KMS-11 (cell line): ENCODE measurements at regions not wholly inside any gene's neighbourhood (a gene's known extent, or its start where the extent isn't known, plus 50 kb on each side); places are given as distances from the start of the nearest gene placed in this dataset.

ENCODE experiments used
- H2AFZ ChIP-seq: fragments of 200-600 bp; sonication (generic); 2 replicates; pipeline ENCODE4 v1.6.1; 2016; ENCODE audit warnings: antibody characterized with exemption, mixed run types, low read depth
- H3K27ac ChIP-seq: fragments of 200-600 bp; sonication (generic); 2 replicates; pipeline ENCODE4 v1.6.1; 2016; ENCODE audit warnings: mild to moderate bottlenecking, mixed run types
- H3K27me3 ChIP-seq: fragments of 200-600 bp; sonication (generic); 2 replicates; pipeline ENCODE4 v1.6.1; 2017; ENCODE audit warnings: mild to moderate bottlenecking, low read depth, mixed run types, moderate library complexity; ENCODE audit not compliant: insufficient read depth
- H3K36me3 ChIP-seq: fragments of 200-600 bp; sonication (generic); 2 replicates; pipeline ENCODE4 v1.6.1; 2017; ENCODE audit warnings: mild to moderate bottlenecking, mixed run types; ENCODE audit not compliant: insufficient read depth
- H3K4me1 ChIP-seq: fragments of 200-600 bp; sonication (generic); 2 replicates; pipeline ENCODE4 v1.6.1; 2016; ENCODE audit warnings: mild to moderate bottlenecking, low read depth, mixed run types; ENCODE audit not compliant: poor library complexity, severe bottlenecking
- H3K4me2 ChIP-seq: fragments of 200-600 bp; sonication (generic); 2 replicates; pipeline ENCODE4 v1.7.0; 2016; ENCODE audit warnings: mild to moderate bottlenecking, mixed run types
- H3K4me3 ChIP-seq: fragments of 200-600 bp; sonication (generic); IDR thresholded peaks from 2 replicates; pipeline ENCODE4 v1.6.1; 2017; ENCODE audit warnings: low read depth, low read length, mixed read lengths; ENCODE audit not compliant: insufficient read depth
- H3K79me2 ChIP-seq: fragments of 200-600 bp; sonication (generic); 2 replicates; pipeline ENCODE4 v1.6.1; 2016; ENCODE audit warnings: low read depth, mixed run types; ENCODE audit not compliant: insufficient read depth
- H3K9ac ChIP-seq: fragments of 200-600 bp; sonication (generic); 2 replicates; pipeline ENCODE4 v1.6.1; 2016; ENCODE audit warnings: mild to moderate bottlenecking, mixed run types
- H4K20me1 ChIP-seq: fragments of 200-600 bp; sonication (generic); 2 replicates; pipeline ENCODE4 v1.6.1; 2016; ENCODE audit warnings: mild to moderate bottlenecking, mixed run types; ENCODE audit not compliant: insufficient read depth
- TF ChIP-seq, protein P1 (sequence below): fragments of 200-600 bp; sonication (generic); conservative IDR thresholded peaks from 2 replicates; pipeline ENCODE4 v1.6.1; 2017; ENCODE audit warnings: low read depth, mild to moderate bottlenecking, antibody characterized with exemption, low read length, moderate library complexity, mixed read lengths

DNA sequence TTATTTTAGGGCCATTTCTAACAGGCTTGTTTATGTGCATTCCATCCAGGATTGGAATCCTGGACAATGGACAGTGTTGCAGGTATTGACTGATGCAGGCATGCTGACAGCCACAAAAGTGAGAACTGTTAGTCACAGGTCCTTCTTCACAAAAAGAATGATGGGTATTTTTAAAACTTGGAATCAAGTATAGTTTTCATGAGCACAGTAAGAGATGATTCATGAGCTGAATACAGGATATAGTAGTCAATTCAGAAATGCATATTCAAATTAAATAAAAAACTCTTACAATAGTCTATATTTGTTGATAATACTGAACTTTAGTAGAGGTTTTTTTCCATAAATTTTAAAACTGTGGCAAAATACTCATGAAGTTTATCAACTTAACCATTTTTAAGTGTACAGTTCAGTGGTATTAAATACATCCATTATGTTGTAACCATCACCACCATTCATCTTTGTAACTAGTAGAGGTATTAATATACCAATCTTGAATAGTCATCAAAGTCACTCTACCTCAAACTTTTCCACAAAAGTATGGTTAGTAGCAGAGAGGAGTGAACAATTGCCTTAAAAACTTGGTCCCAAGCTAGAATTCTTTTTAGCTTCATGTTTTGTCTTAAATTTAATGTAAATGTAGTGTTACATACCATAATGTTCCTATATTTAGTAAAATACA lies 79.5 kb downstream of the KCNRG start:
- Histone ChIP-seq H3K79me2 (peaks cover 41% of the 10 kb centered on the region; the same call in 1 of the 2 replicates), H3K36me3 (no peaks in the 10 kb centered on the region), H4K20me1 (no peaks in the 10 kb centered on the region), H3K4me3 (no peak overlapping the region), H3K4me1 (no peaks in the 10 kb centered on the region), H3K9ac (no peak overlapping the region), H3K27ac (no peak overlapping the region), H3K4me2 (no peak overlapping the region), H3K27me3 (no peaks in the 10 kb centered on the region), H2AFZ (no peak overlapping the region)
- TF ChIP-seq, protein P1, sequence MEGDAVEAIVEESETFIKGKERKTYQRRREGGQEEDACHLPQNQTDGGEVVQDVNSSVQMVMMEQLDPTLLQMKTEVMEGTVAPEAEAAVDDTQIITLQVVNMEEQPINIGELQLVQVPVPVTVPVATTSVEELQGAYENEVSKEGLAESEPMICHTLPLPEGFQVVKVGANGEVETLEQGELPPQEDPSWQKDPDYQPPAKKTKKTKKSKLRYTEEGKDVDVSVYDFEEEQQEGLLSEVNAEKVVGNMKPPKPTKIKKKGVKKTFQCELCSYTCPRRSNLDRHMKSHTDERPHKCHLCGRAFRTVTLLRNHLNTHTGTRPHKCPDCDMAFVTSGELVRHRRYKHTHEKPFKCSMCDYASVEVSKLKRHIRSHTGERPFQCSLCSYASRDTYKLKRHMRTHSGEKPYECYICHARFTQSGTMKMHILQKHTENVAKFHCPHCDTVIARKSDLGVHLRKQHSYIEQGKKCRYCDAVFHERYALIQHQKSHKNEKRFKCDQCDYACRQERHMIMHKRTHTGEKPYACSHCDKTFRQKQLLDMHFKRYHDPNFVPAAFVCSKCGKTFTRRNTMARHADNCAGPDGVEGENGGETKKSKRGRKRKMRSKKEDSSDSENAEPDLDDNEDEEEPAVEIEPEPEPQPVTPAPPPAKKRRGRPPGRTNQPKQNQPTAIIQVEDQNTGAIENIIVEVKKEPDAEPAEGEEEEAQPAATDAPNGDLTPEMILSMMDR = no peak

DNA sequence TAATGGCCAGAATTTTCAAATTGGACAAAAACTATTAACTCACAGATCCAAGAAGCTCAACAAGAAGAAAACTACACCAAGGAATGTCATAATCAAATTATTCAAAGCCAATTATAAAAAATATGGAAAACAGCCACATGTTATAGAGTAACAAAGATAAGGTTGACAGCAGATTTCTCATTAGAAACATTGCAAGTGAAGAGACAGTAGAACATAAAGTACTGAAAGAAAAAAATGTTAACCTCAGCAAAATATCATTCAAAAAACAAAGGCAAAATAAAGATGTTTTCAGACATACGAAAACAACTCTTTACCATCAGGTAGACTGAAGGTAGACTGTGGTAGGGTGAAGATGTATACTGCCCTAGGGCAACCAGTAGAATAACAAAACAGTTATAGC lies 83.4 kb downstream of the KCNRG start:
- H4K20me1 ChIP-seq = no peaks in the 10 kb centered on the region
- no peak overlapping the region for H3K9ac ChIP-seq
- H3K27ac ChIP-seq = no peak overlapping the region
- no peaks in the 10 kb centered on the region for H3K27me3 ChIP-seq
- H3K79me2 ChIP-seq = peaks cover 26% of the 10 kb centered on the region; the same call in 1 of the 2 replicates
- no peaks in the 10 kb centered on the region for H3K36me3 ChIP-seq
- no peak overlapping the region for H3K4me3 ChIP-seq
- H2AFZ ChIP-seq = no peak overlapping the region
- TF ChIP-seq, protein P1 = no peak
- no peak overlapping the region for H3K4me2 ChIP-seq
- H3K4me1 ChIP-seq = peaks cover 6% of the 10 kb centered on the region

DNA sequence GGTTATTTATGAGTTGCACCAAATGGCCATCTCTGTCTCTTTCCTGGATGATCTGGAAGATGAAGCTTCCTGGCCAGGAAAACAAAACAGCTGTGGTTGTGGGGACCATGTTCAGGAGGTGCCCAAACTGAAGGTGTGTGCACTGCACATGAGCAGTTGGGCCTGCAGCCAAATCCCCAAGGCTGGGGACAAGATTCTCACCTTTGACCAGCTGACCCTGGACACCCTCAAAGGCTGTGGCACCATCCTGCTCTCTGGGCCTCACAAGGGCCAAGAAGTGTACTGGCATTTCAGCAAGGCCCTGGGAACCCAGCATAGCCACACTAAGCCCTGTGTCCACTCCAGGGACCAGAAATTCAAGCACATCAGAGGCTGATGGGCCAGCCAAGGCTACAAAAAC lies 84.2 kb downstream of the KCNRG start:
- no peak overlapping the region for H3K4me2 ChIP-seq
- no peaks in the 10 kb centered on the region for H4K20me1 ChIP-seq
- H2AFZ ChIP-seq = no peak overlapping the region
- no peaks in the 10 kb centered on the region for H3K27me3 ChIP-seq
- TF ChIP-seq, protein P1 = no peak
- no peaks in the 10 kb centered on the region for H3K36me3 ChIP-seq
- peaks cover 6% of the 10 kb centered on the region for H3K4me1 ChIP-seq
- H3K4me3 ChIP-seq = no peak overlapping the region
- no peak overlapping the region for H3K27ac ChIP-seq
- peaks cover 22% of the 10 kb centered on the region; the same call in 1 of the 2 replicates for H3K79me2 ChIP-seq
- H3K9ac ChIP-seq = no peak overlapping the region

DNA sequence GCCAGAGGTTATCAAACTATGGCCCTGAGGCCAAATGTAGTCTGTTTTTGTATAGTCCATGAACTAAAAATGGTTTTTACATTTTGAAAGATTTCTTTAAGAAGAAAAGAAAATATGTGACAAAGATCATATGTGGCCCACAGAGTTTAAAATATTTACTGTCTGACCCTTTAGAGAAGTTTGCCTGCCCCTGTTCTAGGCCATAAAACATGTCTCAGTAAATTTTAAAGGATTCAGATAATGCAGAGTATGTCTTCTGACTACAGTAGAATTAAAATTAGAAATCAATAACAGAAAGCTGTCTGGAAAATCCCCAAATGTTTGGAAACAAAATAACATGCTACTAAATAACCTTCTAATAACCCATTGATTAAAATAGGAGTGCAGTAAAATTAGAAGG lies 86.3 kb downstream of the KCNRG start:
- H2AFZ ChIP-seq = no peak overlapping the region
- H3K9ac ChIP-seq = no peak overlapping the region
- no peak overlapping the region for H3K27ac ChIP-seq
- no peaks in the 10 kb centered on the region for H3K27me3 ChIP-seq
- H3K4me3 ChIP-seq = no peak overlapping the region
- peaks cover 9% of the 10 kb centered on the region for H3K4me1 ChIP-seq
- TF ChIP-seq, protein P1 = no peak
- no peak overlapping the region for H3K4me2 ChIP-seq
- H4K20me1 ChIP-seq = no peaks in the 10 kb centered on the region
- H3K79me2 ChIP-seq = peaks cover 25% of the 10 kb centered on the region; the same call in 1 of the 2 replicates
- H3K36me3 ChIP-seq = no peaks in the 10 kb centered on the region
